Kidney (tissue), 13 donors: ENCODE measurements at regions not wholly inside any gene's neighbourhood (a gene's known extent, or its start where the extent isn't known, plus 50 kb on each side); places are given as distances from the start of the nearest gene placed in this dataset.

Source experiments
- DNase-seq, 5 donors: peaks; one replicate each; pipeline ENCODE4 v3.0.0-alpha.2; 2013 to 2020
- FAIRE-seq: peaks from 2 replicates; lab custom pipeline; 2012; peaks lifted over from hg19 to GRCh38; lab: Jason Lieb, UNC
- H3K27ac ChIP-seq, 2 donors: one replicate each; pipeline ENCODE4 v1.7.0; 2013; ENCODE audit warnings: low read depth in 2 of 2, low read length in 2 of 2, inconsistent platforms in 1 of 2
- H3K27me3 ChIP-seq: one replicate; pipeline ENCODE4 v1.7.1; 2013; ENCODE audit warnings: low read length, inconsistent platforms; ENCODE audit not compliant: control insufficient read depth, insufficient read depth
- H3K36me3 ChIP-seq, 3 donors: one replicate each; pipeline versions ENCODE4 v1.7.0 to v1.7.1; 2013; ENCODE audit warnings: low read length in 3 of 3, control low read depth in 1 of 3, inconsistent platforms in 1 of 3; ENCODE audit not compliant: insufficient read depth in 3 of 3, control insufficient read depth in 2 of 3
- H3K4me1 ChIP-seq, 3 donors: one replicate each; pipeline versions ENCODE4 v1.7.0 to v1.7.1; 2013; ENCODE audit warnings: low read length in 3 of 3, inconsistent platforms in 1 of 3, low read depth in 1 of 3; ENCODE audit not compliant: control insufficient read depth in 2 of 3, insufficient read depth in 2 of 3
- H3K4me3 ChIP-seq, 3 donors: one replicate each; pipeline versions ENCODE4 v1.7.0 to v1.8.1; 2013; ENCODE audit warnings: low read length in 3 of 3, control low read depth in 1 of 3, inconsistent platforms in 1 of 3
- H3K9ac ChIP-seq, 3 donors: one replicate each; pipeline versions ENCODE4 v1.7.0 to v1.7.1; 2013; ENCODE audit warnings: low read length in 3 of 3, control low read depth in 1 of 3, inconsistent platforms in 1 of 3
- H3K9me3 ChIP-seq, 3 donors: one replicate each; pipeline versions ENCODE4 v1.7.0 to v1.7.1; 2013; ENCODE audit warnings: low read length in 3 of 3, control low read depth in 1 of 3, inconsistent platforms in 1 of 3; ENCODE audit not compliant: control insufficient read depth in 2 of 3, insufficient read depth in 1 of 3
- intact Hi-C: fragments of 100-400 bp; cut with DNase I; formaldehyde crosslinking; loops from one replicate; pipeline ENCODE4 v1.11.1; 2022
- TF ChIP-seq, protein P1 (sequence below): IDR thresholded peaks from 3 replicates; pipeline ENCODE4 v1.5.1; 2012; ENCODE audit warnings: mild to moderate bottlenecking, moderate library complexity, borderline replicate concordance; ENCODE audit not compliant: insufficient read depth; ENCODE audit errors: extremely low read depth
- donor health status: control.
- donor health status: control.
- donor health status: control.
- donor health status: control.
- donor health status: control.
- donor health status: DM: yes; HTN: yes; CAD: no.
- donor health status: Normal renal cell carcinoma (clear cell type).

DNA sequence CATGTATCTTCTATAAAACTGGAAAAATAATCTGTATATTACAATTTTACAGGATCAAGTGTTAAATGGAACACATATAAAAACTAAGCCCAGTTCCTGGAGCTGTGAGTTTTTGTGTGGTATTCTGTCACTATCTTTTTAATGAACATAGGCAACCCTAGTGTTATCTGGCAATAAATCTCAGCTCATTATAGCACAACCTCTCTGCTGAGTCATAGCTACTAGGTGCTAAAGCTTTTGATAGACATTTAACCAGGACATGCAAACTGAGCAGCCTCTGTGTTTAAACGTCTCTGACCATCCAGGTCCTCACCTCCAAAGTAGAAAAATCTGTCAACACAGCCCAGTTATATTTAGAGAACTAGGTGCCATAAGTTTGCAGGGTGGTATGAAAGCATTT lies 91.0 kb upstream of the CARD18 start:
- intact Hi-C loops = no loop called here
- FAIRE-seq = no peak

GRCh38 chr11:105229761-105230160 lies 90.2 kb upstream of the CARD18 start:
- Histone ChIP-seq H3K4me1 (no peaks in the 10 kb centered on the region), H3K9ac (no peak overlapping the region), H3K27ac (no peak overlapping the region), H3K36me3 (no peaks in the 10 kb centered on the region), H3K4me3 (no peak overlapping the region), H3K9me3 (no peaks in the 10 kb centered on the region), H3K27me3 (no peaks in the 10 kb centered on the region)
- TF ChIP-seq, protein P1, sequence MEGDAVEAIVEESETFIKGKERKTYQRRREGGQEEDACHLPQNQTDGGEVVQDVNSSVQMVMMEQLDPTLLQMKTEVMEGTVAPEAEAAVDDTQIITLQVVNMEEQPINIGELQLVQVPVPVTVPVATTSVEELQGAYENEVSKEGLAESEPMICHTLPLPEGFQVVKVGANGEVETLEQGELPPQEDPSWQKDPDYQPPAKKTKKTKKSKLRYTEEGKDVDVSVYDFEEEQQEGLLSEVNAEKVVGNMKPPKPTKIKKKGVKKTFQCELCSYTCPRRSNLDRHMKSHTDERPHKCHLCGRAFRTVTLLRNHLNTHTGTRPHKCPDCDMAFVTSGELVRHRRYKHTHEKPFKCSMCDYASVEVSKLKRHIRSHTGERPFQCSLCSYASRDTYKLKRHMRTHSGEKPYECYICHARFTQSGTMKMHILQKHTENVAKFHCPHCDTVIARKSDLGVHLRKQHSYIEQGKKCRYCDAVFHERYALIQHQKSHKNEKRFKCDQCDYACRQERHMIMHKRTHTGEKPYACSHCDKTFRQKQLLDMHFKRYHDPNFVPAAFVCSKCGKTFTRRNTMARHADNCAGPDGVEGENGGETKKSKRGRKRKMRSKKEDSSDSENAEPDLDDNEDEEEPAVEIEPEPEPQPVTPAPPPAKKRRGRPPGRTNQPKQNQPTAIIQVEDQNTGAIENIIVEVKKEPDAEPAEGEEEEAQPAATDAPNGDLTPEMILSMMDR = no peak
- FAIRE-seq = no peak
- DNase-seq = no peak
- intact Hi-C loops = no loop called here

More for the DNA sequence above, 91.0 kb upstream of the CARD18 start:
- H3K4me1 ChIP-seq = no peaks in the 10 kb centered on the region
- no peaks in the 10 kb centered on the region for H3K9me3 ChIP-seq
- H3K27ac ChIP-seq = no peak overlapping the region
- TF ChIP-seq, protein P1 = no peak
- no peak for DNase-seq
- H3K27me3 ChIP-seq = no peaks in the 10 kb centered on the region
- no peak overlapping the region for H3K4me3 ChIP-seq
- H3K9ac ChIP-seq = no peak overlapping the region
- H3K36me3 ChIP-seq = no peaks in the 10 kb centered on the region

DNA sequence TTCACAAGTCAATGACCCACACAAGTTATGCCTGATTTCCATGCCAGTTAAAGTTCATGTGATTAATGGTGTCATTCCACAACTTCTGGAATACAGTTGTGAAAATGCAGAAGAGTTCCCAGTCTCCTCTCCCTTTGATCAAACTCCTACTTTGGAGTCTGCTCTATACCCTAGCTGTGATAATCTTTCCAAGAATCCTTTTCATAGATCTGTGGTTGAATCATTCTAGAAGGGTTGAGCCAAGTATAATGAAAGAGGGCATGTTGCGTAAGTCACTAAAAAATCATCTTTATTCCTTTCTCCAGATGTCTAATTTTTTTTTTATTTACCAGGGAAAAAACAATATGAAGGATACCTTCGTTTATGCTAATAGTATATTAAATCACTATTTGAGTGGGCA lies 89.7 kb upstream of the CARD18 start:
- no peak for FAIRE-seq
- Histone ChIP-seq H3K9me3 (no peaks in the 10 kb centered on the region), H3K9ac (no peak overlapping the region), H3K4me1 (no peaks in the 10 kb centered on the region), H3K36me3 (no peaks in the 10 kb centered on the region), H3K4me3 (no peak overlapping the region), H3K27ac (no peak overlapping the region), H3K27me3 (no peaks in the 10 kb centered on the region)
- TF ChIP-seq, protein P1 = no peak
- intact Hi-C loops = no loop called here
- no peak for DNase-seq

DNA sequence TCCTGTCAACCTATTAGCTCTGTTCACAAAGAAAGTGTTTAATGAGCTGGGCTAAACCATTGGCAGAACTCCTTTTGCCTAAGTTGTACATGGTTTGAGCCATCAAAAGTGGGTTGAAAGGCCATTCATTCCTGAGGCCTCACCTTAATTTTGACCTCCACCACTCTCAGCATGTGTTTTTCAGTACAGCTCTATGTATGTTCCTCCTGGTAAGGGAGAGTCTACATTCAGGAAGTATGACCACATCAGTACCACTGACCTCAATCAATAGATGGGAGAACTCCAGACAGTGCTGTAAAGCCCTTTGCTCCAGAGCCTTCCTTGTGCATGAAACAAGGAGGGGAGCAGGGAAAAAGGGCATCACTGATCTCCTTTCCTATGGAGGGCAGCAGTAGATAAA lies 87.8 kb upstream of the CARD18 start:
- no peak for FAIRE-seq
- Histone ChIP-seq H3K27ac (no peak overlapping the region), H3K36me3 (no peaks in the 10 kb centered on the region), H3K9me3 (no peaks in the 10 kb centered on the region), H3K9ac (no peak overlapping the region), H3K4me3 (no peak overlapping the region), H3K4me1 (no peaks in the 10 kb centered on the region), H3K27me3 (no peaks in the 10 kb centered on the region)
- intact Hi-C loops = no loop called here
- TF ChIP-seq, protein P1 = no peak
- DNase-seq = no peak
